ENCODE measurements at regions not wholly inside any gene's neighbourhood (a gene's known extent, or its start where the extent isn't known, plus 50 kb on each side); places are given as distances from the start of the nearest gene placed in this dataset.
"Not testable (repeated sequence)": the region's sequence is repeated elsewhere in the genome, so short reads cannot be mapped to it uniquely, and the experiment has no call there.

DNA sequence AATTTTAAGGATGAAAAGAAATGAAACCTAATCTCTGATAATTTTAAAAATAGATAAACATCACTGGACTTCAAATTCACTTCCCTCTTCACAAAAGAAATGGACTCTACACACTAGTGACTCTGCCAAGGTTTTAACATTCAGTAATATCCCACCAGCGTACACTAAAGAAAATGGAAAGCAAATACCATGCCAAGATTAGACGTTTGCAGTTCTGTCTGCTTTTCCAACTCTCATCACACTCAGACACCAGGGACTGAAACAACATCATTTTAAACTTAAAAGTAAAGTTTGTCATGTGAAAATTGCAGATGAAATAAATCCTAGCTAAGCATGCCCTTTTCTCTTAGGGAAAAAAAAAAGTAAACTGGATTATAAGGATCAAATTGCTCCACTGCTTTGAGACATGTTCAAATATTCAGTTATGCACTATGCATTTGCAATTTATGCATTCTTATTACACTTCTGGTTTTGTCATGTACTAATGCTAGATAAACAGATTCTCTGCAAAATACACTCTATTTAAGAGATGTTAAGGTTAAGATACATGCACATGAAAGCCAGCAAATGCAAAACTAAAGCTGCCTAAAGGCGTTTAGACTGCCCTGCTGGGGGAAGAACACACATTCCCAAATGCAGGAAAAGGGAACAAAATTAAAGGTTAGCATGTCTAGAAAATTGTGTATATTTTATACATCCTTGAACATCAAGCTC is 534.4 kb upstream of the EPHA5 start:
- no peak for DNase-seq (ENCODE audit: low read depth in 1 of 2, low spot score in 1 of 2)

DNA sequence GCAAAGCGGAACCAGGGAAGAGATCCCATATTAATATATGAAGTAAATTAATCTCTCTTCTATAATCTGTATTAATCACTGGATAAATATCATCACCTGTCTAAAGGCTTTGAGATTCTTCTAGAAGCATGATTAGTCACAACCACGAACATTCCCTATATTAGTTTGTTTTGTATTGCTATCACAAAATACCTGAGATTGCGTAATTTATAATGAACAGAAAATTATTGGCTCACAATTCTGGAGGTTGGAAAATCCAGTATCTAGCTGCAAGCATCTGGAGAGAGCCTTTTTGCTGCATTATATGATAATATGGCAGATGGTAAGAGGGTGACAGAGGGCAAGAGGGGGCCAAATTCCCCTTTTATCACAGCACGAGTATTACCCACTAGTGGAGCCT is 532.6 kb upstream of the EPHA5 start:
- no peak for DNase-seq (ENCODE audit: low read depth in 1 of 2, low spot score in 1 of 2)

DNA sequence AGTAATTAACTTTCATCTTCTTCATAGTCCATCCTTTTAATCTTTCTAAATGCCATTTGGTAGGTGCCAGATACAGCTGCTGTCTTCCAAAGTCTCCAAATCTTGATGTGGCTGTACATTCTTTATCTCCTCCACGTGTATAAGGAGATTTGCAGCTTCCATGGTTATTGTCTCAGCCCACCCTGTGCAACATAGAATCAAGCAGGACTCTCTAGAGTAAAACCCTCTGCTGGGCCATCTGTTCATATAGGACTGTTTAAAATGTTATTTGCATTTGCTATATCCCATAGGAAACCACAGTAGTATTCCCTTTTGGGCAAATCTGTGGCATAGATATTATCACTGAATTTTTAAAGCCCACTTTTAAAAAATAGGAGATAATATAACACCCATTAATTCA is 527.2 kb upstream of the EPHA5 start:
- DNase-seq (ENCODE audit: low read depth in 1 of 2, low spot score in 1 of 2): no peak

DNA sequence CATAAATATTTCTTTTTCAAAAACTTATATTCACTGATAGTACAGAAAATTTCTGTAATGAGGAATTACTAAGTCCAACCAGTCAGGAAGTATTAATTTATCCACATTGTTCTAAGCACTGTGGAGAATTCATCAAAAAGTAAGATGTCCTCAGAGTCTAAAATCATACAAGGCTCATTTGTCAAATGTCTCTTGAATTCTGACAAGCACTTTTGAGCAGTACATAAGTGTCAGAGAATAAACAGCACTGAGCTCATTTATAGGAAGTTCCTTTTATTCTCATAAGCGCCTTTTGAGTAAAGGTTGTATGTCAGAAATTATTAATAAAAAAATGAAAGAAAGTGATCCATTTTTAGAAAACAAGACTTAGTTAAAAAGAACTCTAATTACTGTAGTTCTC is 523.2 kb upstream of the EPHA5 start:
- no peak for DNase-seq (ENCODE audit: low read depth in 1 of 2, low spot score in 1 of 2)

DNA sequence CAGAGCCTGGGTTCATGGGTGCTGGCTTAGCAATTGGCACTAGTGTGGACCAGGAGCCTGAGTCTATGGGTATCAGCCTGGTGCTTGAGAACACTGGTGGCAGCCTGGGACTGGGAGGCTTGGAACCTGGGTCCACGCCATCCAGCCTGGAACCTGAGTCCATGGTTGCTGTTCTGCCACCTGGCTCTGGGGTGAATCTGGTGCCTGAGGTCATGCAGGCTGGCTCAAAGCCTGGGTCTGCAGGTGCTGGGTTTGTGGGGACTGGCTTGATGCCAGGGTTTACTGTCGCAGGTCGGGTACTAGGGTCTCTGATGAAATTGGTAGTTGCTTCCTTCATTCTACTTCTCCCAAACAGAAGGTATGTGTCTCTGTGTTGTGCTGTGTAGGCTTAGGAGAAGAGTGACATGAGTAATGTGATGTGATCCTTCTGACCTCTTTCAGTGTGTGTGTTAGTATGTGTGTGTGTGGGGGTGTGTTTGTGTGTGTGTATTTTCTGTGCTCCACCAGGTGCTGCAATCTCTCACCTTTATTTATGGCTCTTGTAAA is 517.0 kb upstream of the EPHA5 start:
- no peak for DNase-seq (ENCODE audit: low read depth in 1 of 2, low spot score in 1 of 2)

DNA sequence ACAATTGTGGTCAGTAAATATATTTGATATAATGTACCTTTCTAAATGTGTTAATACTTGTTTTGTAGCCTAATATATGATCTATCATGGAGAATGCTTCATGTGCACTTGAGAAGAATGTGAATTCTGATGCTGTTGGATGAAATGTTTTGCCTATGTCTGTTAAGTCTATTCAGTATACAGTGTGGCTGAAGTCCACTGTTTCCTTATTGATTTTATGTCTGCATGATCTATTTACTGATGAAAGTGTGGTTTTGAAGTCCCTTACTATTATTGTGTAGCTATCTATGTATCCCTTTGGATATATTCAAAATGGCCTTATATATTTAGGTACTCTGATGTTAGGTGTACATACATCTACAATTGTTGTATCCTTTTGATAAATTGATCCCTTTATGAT is 515.8 kb upstream of the EPHA5 start:
- DNase-seq (ENCODE audit: low read depth in 1 of 2, low spot score in 1 of 2): no peak

DNA sequence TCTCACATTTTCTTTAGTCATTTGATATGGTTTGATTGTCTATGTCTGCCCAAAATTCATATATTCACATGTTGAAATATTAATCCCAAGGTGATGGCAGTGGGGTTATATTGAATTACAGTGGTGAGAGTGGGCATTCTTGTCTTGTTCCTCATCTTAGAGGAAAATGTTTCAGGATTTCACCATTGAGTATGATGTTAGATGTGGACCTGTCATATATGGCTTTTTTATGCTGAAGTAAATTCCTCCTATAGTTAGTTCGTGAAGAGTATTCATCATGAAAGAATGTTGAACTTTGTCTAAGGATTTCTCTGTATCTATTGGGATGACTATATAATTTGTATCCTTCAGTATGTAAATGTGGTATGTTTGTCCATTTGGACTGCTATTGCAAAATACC is 512.3 kb upstream of the EPHA5 start:
- no peak for DNase-seq (ENCODE audit: low read depth in 1 of 2, low spot score in 1 of 2)

DNA sequence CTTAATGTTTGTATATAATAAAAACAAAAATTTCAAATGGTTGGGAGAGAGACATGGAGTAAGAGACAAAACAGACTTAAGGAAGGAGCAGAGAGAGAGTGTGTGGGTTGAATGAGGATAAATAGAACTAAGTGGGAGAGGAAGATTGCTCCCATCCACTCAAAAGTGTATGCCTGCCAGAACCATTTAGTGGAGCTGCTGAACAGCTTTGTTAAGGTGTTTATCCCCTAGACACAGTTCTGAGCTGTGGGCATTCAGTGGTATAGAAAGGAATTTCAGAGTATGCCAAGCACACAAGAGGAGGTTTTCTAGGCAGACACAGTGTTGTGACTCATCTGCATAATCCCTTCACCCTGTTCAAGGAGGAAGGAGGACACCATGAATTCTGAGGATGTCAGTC is 508.6 kb upstream of the EPHA5 start:
- DNase-seq (ENCODE audit: low read depth in 1 of 2, low spot score in 1 of 2): no peak

DNA sequence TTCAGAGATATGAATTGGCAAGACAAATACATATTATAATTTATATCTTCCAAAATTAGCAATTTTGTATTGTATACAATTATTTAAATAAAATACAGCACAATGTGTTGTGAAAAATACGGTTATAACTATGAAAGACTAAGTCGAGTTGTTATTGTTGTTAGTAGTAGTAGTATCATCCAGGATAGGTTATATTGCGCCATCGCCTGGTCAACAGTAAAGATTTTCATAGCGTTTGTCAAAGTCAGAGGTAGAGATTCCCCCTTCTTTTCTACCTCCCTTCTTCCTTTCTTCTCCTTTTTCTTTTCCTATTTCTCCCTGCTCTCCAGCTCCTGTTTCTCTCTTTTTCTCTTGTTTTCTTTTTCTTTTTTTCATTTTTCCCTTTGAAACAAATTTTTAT is 499.1 kb upstream of the EPHA5 start:
- DNase-seq (ENCODE audit: low read depth in 1 of 2, low spot score in 1 of 2): no peak

DNA sequence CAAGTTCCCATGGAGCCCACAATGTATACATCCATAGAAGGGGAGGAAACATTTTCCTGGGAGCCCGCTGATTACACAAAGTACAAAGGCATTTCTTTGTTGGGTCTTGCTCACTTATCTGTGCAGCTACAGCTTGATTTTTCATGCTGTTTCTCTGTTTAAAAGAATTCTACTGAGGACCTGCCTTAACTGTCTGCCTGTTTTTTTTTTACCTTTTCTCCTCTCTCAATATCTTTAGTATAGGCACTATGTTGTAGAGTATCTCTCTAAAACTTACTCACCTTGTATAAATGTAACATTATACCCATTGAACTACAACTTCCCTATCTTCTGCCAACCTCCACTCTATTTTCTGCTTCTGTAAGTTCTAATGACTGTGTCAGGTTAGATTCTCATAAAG is 494.6 kb upstream of the EPHA5 start:
- DNase-seq (ENCODE audit: low read depth in 1 of 2, low spot score in 1 of 2): no peak

DNA sequence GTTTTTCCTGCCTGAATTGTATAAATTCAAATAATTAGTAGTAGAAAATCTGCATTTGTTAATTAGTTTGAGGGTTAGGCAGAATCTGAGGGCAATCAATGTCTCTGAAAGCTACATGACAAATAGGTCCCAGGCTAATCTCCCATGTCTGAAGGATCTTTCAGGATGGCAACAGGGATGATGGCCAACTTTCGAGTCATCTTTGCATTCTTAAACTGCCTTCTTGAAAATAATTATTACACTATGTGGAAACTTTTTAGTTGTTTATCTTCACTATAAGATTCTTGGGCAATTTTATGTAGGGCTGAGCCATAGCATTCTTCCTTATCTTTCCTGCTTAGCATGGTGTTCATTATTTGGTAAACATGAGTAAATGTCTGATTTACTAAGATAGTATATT is 490.3 kb upstream of the EPHA5 start:
- no peak for DNase-seq (ENCODE audit: low read depth in 1 of 2, low spot score in 1 of 2)

DNA sequence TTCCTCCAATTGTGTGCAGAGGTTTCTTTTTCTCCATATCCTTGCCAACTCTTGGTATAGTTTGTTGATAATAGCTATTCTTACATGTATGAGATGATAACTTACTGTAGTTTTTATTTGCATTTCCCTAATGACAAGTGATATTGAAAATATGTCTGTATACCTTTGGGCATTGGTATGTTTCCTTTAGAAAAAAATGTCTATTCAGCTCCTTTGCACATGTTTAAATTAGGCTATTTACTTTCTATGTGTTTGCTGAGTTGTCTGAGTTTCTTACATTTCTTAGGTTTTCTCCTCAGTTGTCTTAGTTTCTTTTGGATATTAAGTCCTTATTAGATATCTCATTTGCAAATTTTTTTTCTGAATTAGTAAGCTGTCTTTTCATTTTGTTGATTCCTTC is 487.3 kb upstream of the EPHA5 start:
- no peak for DNase-seq (ENCODE audit: low read depth in 1 of 2, low spot score in 1 of 2)

DNA sequence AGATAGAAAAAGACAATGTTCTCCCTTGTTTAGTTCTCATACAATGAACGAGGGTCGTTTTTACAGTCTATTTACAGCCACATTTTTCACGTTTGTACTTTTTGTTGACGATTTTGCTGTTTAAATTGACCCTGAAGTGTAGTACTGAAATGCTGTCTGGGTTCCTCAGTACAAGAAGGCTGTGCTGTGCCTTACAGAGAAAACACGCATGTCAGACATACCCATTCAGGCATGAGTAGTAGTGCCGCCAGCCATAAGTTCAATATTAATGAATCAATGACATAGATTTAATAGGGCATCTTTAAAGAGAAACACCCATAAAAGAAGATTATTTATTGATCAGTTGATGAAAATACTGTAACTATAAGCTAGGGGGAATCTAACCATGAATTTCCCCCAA is 459.8 kb upstream of the EPHA5 start:
- no peak for DNase-seq (ENCODE audit: low read depth in 1 of 2, low spot score in 1 of 2)

DNA sequence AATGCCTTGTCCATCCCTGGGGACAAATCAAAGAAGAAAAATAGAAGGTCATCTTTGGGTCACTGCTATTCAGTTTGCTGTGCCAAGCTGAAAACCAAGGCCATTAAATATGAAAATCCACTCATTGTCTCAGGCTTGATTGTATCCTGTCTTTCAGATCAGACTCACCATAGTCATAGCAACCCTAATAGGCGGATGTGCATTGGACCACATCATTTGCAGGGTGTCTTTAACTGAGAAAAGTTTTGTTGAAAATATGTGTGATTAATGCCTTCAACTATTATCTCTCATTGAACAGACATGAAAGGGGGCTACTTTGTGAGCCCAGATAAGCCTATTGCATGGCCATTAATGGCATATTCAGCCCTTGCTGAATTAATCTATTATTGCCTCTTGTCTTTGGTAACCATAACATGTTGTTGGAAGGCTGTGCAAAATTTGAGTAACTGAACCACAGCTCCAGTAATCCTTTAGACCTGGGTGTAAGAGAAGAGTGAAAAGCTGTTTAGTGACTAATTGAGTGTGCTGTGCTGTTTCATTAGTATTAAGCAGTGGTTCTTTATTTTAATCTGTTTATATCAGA is 453.6 kb upstream of the EPHA5 start:
- DNase-seq (ENCODE audit: low read depth in 1 of 2, low spot score in 1 of 2): no peak

DNA sequence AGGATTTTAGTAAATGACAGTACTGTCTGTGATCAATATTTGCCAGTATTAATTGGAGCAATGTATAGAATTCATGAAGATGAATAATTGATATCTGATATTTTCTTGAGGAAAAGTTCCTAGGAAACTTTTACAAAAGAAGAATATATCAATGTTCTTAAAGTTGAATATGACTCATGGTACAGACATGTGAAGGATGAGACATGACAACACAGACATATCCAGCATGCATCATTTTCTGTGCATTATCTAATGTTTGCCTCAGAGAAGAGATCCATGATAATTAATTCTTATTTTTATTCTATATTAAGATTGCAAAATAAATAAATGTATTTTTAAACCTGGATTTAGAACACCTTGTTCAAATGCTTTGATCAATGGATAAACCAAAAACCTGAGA is 452.9 kb upstream of the EPHA5 start:
- no peak for DNase-seq (ENCODE audit: low read depth in 1 of 2, low spot score in 1 of 2)

DNA sequence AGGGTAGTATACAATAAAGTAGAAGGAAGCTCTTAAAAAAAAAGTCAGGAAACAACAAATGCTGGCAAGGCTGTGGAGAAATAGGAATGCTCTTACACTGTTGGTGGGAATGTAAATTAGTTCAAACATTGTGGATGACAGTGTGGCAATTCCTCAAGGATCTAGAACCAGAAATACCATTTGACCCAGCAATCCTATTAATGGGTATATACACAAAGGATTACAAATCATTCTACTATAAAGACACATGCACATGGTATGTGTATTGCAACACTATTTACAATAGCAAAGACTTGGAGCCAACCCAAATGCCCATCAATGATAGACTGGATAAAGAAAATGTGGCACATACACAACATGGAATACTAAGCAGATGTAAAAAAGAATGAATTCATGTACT is 444.9 kb upstream of the EPHA5 start:
- not testable (repeated sequence) for DNase-seq (ENCODE audit: low read depth in 1 of 2, low spot score in 1 of 2)

DNA sequence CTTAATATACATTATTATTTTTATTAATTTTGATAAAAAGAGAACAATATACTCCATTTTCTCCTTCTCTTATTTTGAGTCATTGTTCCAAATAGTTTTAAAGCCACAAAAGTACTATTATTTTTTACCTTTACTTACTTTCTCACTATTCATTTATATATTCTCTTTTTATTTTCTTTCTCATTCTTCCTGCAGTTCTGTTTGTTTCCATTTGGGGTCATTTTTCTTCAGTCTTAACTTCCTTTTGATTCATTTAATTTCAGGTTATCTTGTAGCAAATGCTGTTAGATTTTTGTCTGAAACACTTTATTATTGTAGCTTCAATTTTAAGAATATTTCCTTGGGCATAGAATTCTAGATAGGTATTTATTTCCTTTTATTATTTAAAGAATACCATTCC is 438.6 kb upstream of the EPHA5 start:
- no peak for DNase-seq (ENCODE audit: low read depth in 1 of 2, low spot score in 1 of 2)

DNA sequence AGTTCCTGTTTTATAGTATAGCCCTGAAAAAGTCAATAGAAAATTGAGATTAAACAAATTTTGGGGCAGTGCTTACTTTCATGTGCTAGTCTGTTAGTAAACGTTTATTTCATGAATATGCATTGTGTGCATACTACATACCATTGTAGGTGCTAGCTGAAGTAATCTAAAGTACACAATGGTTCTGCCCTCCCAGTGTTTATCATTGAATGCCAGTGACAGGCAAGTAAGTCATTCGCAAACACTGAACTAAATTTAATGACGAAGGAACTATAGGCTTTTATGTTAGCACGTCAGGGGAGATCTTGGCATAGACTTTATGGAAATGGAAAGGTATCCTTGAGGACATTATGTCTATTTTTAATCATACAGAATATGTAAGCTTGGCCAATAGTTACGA is 426.9 kb upstream of the EPHA5 start:
- no peak for DNase-seq (ENCODE audit: low read depth in 1 of 2, low spot score in 1 of 2)

DNA sequence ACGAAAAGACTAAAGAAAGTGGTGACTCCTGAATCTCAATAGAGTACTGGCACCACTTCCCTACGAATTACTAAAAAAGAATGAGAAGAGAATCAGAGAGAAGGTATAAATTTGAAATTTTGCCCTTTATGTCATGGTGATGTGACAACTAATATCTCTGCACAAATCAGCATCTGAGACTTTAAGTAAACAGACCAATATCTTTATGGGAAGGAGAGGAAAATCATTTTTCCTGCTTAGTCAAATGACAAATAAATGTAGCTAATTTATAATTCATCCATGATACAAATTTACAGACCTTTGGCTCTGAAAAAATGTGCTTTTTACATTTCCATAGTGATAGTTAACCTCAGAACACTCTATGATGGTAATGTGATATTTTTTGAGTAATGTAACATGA is 424.8 kb upstream of the EPHA5 start:
- no peak for DNase-seq (ENCODE audit: low read depth in 1 of 2, low spot score in 1 of 2)

DNA sequence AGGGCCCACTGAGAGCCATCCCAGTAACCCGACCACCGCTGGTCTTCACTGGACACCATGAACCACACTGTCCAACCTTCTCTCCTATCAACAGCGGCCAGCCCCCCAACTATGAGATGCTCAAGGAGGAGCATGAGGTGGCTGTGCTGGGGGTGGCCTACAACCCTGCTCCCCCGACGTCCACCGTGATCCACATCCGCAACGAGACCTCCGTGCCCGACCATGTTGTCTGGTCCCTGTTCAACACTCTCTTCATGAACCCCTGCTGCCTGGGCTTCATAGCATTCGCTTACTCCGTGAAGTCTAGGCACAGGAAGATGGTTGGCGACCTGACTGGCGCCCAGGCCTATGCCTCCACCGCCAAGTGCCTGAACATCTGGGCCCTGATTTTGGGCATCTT is 423.8 kb upstream of the EPHA5 start:
- no peak for DNase-seq (ENCODE audit: low read depth in 1 of 2, low spot score in 1 of 2)

DNA sequence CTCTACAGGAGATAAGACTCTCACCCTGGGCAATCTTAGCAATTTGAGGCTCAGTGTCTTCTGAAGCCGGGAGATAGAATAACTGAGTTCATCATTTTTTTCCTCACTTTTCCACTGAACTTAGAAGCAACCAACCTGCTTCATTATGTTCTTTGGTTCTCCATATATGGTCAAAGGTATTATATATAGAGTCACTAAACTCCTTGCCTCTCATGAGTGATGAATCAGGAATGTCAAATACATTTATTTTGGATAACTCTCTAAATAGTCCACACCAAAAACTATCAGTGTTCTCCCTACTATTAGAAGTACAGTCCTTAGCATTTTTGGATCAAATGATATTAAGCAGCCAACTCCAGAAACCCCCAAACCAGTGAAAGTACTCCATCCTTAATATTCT is 421.5 kb upstream of the EPHA5 start:
- DNase-seq (ENCODE audit: low read depth in 1 of 2, low spot score in 1 of 2): no peak

DNA sequence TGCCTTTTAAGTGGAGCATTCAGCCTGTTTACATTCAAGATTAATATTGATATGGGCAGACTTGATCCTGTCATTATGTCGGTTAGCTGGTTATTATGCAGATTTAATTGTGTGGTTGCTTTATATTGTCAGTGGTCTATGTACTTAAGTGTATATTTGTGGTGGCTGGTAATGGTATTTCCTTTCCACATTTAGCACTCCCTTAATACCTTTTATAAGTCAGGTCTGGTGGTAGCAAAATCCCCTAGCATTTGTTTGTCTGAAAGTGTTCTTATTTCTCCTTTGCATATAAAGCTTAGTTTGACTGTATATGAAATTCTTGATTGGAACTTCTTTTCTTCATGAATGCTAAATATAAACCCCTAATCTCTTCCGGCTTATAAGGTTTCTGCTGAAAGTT is 403.7 kb upstream of the EPHA5 start:
- no peak for DNase-seq (ENCODE audit: low read depth in 1 of 2, low spot score in 1 of 2)

DNA sequence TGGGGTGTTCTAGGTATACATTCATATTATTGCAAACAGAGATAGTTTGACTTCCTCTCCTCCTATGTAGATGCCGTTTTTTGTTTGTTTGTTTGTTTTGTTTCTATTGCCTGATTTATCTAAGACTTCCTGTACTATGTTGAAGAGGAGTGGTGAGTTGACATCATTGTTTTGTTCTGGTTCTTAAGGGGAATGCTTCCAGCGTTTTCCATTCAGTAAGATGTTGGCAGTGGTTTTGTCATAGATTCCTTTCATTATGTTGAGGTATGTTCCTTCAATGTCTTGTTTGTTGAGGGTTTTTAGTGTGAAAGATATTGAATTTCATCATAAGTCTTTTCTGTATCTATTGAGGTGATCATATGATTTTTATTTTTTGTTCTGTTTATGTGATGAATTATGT is 401.6 kb upstream of the EPHA5 start:
- DNase-seq (ENCODE audit: low read depth in 1 of 2, low spot score in 1 of 2): no peak
